ENCODE measurements at regions not wholly inside any gene's neighbourhood (a gene's known extent, or its start where the extent isn't known, plus 50 kb on each side); places are given as distances from the start of the nearest gene placed in this dataset.

GRCh38 chr4:137065311-137065710 lies 467.0 kb downstream of the PCDH18 start:
- in situ Hi-C loops (cut with HindIII; ENCODE audit: low pct_unique_long_range_greater_than_20kb, low sequenced_read_pairs): no loop called here

GRCh38 chr4:137063961-137064360 lies 468.3 kb downstream of the PCDH18 start:
- DNase-seq (ENCODE audit: low read depth, low spot score): no peak
- in situ Hi-C loops (cut with HindIII; ENCODE audit: low pct_unique_long_range_greater_than_20kb, low sequenced_read_pairs): no loop called here

More at GRCh38 chr4:137065311-137065710, 467.0 kb downstream of the PCDH18 start:
- no peak for DNase-seq (ENCODE audit: low read depth, low spot score)

- in situ Hi-C loops (cut with HindIII; ENCODE audit: low pct_unique_long_range_greater_than_20kb, low sequenced_read_pairs): no loop called here
- DNase-seq (ENCODE audit: low read depth, low spot score): no peak
Measured at GRCh38 chr4:137043184-137043583, 489.1 kb downstream of the PCDH18 start.

GRCh38 chr4:137039370-137039769 lies 492.9 kb downstream of the PCDH18 start:
- in situ Hi-C loops (cut with HindIII; ENCODE audit: low pct_unique_long_range_greater_than_20kb, low sequenced_read_pairs): no loop called here
- DNase-seq (ENCODE audit: low read depth, low spot score): no peak

GRCh38 chr4:137032222-137032621 lies 500.1 kb downstream of the PCDH18 start:
- in situ Hi-C loops (cut with HindIII; ENCODE audit: low pct_unique_long_range_greater_than_20kb, low sequenced_read_pairs): no loop called here
- no peak for DNase-seq (ENCODE audit: low read depth, low spot score)

- no peak for DNase-seq (ENCODE audit: low read depth, low spot score)
- in situ Hi-C loops (cut with HindIII; ENCODE audit: low pct_unique_long_range_greater_than_20kb, low sequenced_read_pairs): no loop called here
Measured at GRCh38 chr4:137029026-137029425, 503.3 kb downstream of the PCDH18 start.

GRCh38 chr4:137025484-137026059 lies 506.7 kb downstream of the PCDH18 start:
- in situ Hi-C loops (cut with HindIII; ENCODE audit: low pct_unique_long_range_greater_than_20kb, low sequenced_read_pairs): no loop called here

GRCh38 chr4:137015426-137016409 lies 516.6 kb downstream of the PCDH18 start:
- no peak for DNase-seq (ENCODE audit: low read depth, low spot score)
- in situ Hi-C loops (cut with HindIII; ENCODE audit: low pct_unique_long_range_greater_than_20kb, low sequenced_read_pairs): no loop called here

More at GRCh38 chr4:137025484-137026059, 506.7 kb downstream of the PCDH18 start:
- no peak for DNase-seq (ENCODE audit: low read depth, low spot score)

GRCh38 chr4:137000432-137000831 lies 531.9 kb downstream of the PCDH18 start:
- in situ Hi-C loops (cut with HindIII; ENCODE audit: low pct_unique_long_range_greater_than_20kb, low sequenced_read_pairs): no loop called here

GRCh38 chr4:136992032-136992431 lies 540.3 kb downstream of the PCDH18 start:
- in situ Hi-C loops (cut with HindIII; ENCODE audit: low pct_unique_long_range_greater_than_20kb, low sequenced_read_pairs): no loop called here
- no peak for DNase-seq (ENCODE audit: low read depth, low spot score)

More at GRCh38 chr4:137000432-137000831, 531.9 kb downstream of the PCDH18 start:
- DNase-seq (ENCODE audit: low read depth, low spot score): no peak

- no peak for DNase-seq (ENCODE audit: low read depth, low spot score)
- in situ Hi-C loops (cut with HindIII; ENCODE audit: low pct_unique_long_range_greater_than_20kb, low sequenced_read_pairs): no loop called here
Measured at GRCh38 chr4:136985683-136986082, 546.6 kb downstream of the PCDH18 start.

GRCh38 chr4:136967069-136967468 lies 565.2 kb downstream of the PCDH18 start:
- in situ Hi-C loops (cut with HindIII; ENCODE audit: low pct_unique_long_range_greater_than_20kb, low sequenced_read_pairs): no loop called here
- DNase-seq (ENCODE audit: low read depth, low spot score): no peak

GRCh38 chr4:136965478-136965877 lies 566.8 kb downstream of the PCDH18 start:
- in situ Hi-C loops (cut with HindIII; ENCODE audit: low pct_unique_long_range_greater_than_20kb, low sequenced_read_pairs): no loop called here
- no peak for DNase-seq (ENCODE audit: low read depth, low spot score)

GRCh38 chr4:136962868-136963267 lies 569.4 kb downstream of the PCDH18 start:
- in situ Hi-C loops (cut with HindIII; ENCODE audit: low pct_unique_long_range_greater_than_20kb, low sequenced_read_pairs): no loop called here
- DNase-seq (ENCODE audit: low read depth, low spot score): no peak

GRCh38 chr4:136946307-136946907 lies 585.9 kb downstream of the PCDH18 start:
- no peak for DNase-seq (ENCODE audit: low read depth, low spot score)
- in situ Hi-C loops (cut with HindIII; ENCODE audit: low pct_unique_long_range_greater_than_20kb, low sequenced_read_pairs): no loop called here

GRCh38 chr4:136939781-136940180 lies 592.5 kb downstream of the PCDH18 start:
- in situ Hi-C loops (cut with HindIII; ENCODE audit: low pct_unique_long_range_greater_than_20kb, low sequenced_read_pairs): no loop called here

GRCh38 chr4:136935871-136936270 lies 596.4 kb downstream of the PCDH18 start:
- in situ Hi-C loops (cut with HindIII; ENCODE audit: low pct_unique_long_range_greater_than_20kb, low sequenced_read_pairs): no loop called here
- DNase-seq (ENCODE audit: low read depth, low spot score): no peak

More at GRCh38 chr4:136939781-136940180, 592.5 kb downstream of the PCDH18 start:
- DNase-seq (ENCODE audit: low read depth, low spot score): no peak

- in situ Hi-C loops (cut with HindIII; ENCODE audit: low pct_unique_long_range_greater_than_20kb, low sequenced_read_pairs): no loop called here
- no peak for DNase-seq (ENCODE audit: low read depth, low spot score)
Measured at GRCh38 chr4:136935305-136935704, 597.0 kb downstream of the PCDH18 start.
